C1 segment of cervical spinal cord (tissue), 14 donors: ENCODE measurements at regions not wholly inside any gene's neighbourhood (a gene's known extent, or its start where the extent isn't known, plus 50 kb on each side); places are given as distances from the start of the nearest gene placed in this dataset.

Experiments used
- DNase-seq, 14 donors: peaks; one replicate each; lab custom pipeline; 2025; lab: John Stamatoyannopoulos, UW

DNA sequence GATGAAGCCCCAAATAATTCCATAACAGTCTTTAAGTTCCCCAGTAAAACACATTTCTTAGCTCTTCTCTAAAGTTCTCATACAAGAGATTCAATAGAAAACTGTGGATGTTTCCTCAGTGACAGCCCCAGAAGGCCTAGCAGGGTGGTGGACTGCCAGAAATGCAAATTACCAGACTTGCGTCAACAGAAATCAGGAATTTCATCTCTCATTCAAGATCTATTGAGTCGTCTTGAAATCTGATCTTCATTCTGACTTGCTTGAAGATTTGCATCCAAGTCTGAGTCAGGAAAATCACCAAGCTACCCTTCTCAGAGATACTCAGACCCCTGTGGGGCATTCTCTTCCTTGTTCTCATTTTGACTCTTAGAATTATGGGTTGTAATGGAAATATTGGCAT lies 68.9 kb upstream of the NDP start:
- DNase-seq: no peak

DNA sequence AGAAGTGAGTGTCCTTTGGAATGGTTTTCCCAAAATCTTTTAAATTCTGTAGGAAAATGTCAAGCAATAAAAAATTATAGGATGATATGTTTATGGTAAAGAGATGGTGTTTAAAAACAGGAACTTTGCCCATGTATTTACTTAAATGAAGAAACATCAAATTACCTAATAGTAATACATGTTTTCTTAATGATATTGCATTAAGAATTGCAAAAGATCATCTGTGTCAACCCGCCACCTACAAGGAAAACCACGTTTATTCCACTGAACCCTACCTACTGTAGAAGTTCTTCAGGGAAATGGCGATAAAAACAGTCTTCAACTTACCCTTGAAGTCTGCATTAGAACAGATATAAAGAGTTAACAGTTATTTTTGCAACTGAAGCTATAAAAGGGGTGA lies 67.2 kb upstream of the NDP start:
- DNase-seq: no peak

DNA sequence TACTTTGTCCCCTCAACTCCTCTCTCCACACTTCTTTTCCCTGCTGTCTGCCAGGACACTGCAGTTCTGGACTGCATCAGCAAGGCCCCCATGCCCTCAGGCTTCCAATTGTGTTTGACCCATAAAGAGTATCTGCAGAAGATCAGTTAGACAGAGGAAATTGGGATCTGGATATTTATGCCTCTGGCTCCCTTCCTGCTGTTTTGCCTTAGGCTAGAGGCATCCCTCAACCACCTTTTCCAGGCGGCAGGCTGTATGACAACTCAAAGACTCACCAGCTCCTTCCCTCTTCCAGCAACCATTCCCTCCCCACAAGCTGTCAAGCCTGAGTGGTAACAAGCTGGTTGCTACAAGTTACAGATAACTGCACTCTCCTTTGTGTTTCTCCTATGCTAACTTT lies 66.4 kb upstream of the NDP start:
- DNase-seq: no peak

DNA sequence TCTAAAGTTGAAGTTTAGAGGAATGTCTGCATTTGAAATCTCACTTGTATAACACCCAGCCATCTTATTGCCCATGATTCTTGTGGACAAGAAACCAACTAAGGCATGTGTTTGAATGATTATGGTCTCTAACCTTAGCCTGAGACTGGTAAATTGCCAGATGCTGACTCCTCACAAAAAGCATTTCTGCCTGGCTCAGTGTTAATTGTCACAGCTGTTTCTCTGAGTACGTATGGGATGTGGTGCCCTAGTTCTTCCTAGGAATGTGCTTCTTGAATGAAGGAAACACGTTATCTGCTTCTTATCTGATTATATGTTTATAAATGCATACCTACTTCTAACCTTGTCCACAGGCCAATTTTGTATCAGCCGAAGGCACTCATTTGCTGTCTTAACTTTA lies 63.1 kb upstream of the NDP start:
- DNase-seq: no peak

DNA sequence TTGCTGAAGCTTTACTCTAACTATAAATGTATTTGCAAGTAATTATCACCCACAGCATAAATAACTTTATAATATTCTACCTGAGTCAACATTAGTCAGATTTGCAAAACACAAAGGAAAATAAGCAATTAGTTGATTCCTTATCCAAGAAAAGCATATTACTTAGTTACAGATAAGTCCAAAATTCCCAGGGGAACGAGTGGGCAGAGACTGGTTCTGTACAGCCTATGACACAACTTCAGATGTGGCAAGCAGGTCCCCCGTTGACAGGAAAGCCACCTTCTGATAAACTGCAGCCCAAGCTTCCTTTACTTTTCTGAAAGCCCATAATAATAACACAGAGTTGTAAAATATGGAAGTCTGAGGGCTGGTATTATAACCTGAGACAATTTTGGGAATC lies 62.4 kb upstream of the NDP start:
- no peak for DNase-seq

DNA sequence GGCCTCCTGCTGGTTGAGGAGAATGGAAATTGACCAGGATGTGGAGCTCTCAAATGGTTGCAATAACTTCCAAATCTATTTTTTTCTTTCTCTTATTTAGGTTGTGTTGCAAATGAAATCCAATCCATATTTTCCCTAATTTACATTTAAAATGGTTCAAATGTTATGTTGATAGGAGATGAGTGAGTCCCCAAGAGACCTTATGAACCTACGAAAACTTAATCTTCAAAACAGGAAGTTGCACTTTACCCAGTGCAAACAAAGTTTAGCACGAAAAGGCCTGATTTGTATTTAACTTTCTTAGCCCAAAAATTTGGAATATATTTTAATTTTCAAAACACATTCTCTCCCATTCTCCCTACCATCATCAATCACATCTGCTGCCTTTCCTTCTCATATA lies 59.3 kb upstream of the NDP start:
- no peak for DNase-seq

DNA sequence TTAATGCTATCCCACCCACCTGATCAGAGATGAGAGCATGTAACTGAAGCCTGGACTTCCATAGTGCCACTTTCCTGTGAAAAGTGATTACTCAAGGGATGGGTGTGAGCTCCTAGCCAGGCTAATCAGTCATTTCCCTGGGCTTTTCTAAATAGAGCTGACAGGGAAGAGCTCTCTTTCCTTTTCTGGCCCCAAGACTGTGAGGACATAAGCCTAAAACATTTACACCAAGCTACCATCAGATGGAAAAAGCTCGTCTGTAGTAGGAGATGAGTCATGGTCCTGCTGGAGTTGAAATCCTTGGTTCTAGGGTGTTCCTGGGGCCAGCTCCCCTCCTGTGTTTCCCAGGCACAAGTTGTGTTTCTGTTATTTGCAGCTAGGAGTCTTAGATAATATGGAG lies 52.4 kb upstream of the NDP start:
- DNase-seq: no peak
